RWPE2 (cell line): ENCODE measurements at regions not wholly inside any gene's neighbourhood (a gene's known extent, or its start where the extent isn't known, plus 50 kb on each side); places are given as distances from the start of the nearest gene placed in this dataset.

ENCODE experiments used
- ATAC-seq: fragments of 200-7000 bp; cut with Tn5 transposase; 3 replicates; pipeline ENCODE4 v1.9.1; 2021; ENCODE audit warnings: low read depth
- DNase-seq: peaks from one replicate; pipeline ENCODE4 v3.0.0-alpha.2; 2020; ENCODE audit warnings: low spot score
- H3K27ac ChIP-seq: fragments of 450-650 bp; 2 replicates; pipeline ENCODE4 v1.5.1; 2017; ENCODE audit warnings: mild to moderate bottlenecking; ENCODE audit not compliant: poor library complexity, severe bottlenecking
- H3K27me3 ChIP-seq: fragments of 250-450 bp; sonication (Bioruptor Pico); 2 replicates; pipeline ENCODE4 v1.5.1; 2021; ENCODE audit warnings: mild to moderate bottlenecking, moderate library complexity; ENCODE audit not compliant: insufficient read depth, poor library complexity, severe bottlenecking
- H3K36me3 ChIP-seq: fragments of 250-450 bp; sonication (Bioruptor Pico); 2 replicates; pipeline ENCODE4 v1.5.1; 2020; ENCODE audit warnings: low read depth, mild to moderate bottlenecking, moderate library complexity
- H3K4me1 ChIP-seq: fragments of 250-450 bp; sonication (Bioruptor Pico); 2 replicates; pipeline ENCODE4 v1.5.1; 2021; ENCODE audit warnings: mild to moderate bottlenecking, moderate library complexity; ENCODE audit not compliant: insufficient read depth, poor library complexity, severe bottlenecking
- H3K4me3 ChIP-seq: fragments of 250-450 bp; sonication (Bioruptor Pico); 2 replicates; pipeline ENCODE4 v1.5.1; 2021; ENCODE audit warnings: mild to moderate bottlenecking, moderate library complexity; ENCODE audit not compliant: severe bottlenecking
- H3K9me3 ChIP-seq: fragments of 250-450 bp; sonication (Bioruptor Pico); 2 replicates; pipeline ENCODE4 v1.5.1; 2021; ENCODE audit warnings: mild to moderate bottlenecking, moderate library complexity; ENCODE audit not compliant: severe bottlenecking
- CTCF ChIP-seq: fragments of 450-650 bp; IDR thresholded peaks from one replicate; pipeline ENCODE4 v1.5.1; 2017; ENCODE audit warnings: mild to moderate bottlenecking, moderate library complexity; ENCODE audit not compliant: poor library complexity, severe bottlenecking

- Histone ChIP-seq H3K27me3 (peaks cover 67% of the 10 kb centered on the region), H3K4me3 (no peak overlapping the region), H3K36me3 (no peaks in the 10 kb centered on the region), H3K9me3 (no peaks in the 10 kb centered on the region), H3K4me1 (no peaks in the 10 kb centered on the region), H3K27ac (no peak overlapping the region)
- TF ChIP-seq CTCF: no peak
- DNase-seq (no peak), ATAC-seq (no peak)
Measured at GRCh38 chr20:60340232-60340631, 382.0 kb downstream of the CDH26 start.

GRCh38 chr20:60341062-60341461, 382.8 kb downstream of the CDH26 start:
- H3K27me3 ChIP-seq: peaks cover 70% of the 10 kb centered on the region
- no peak for ATAC-seq
- no peak overlapping the region for H3K4me3 ChIP-seq
- no peaks in the 10 kb centered on the region for H3K9me3 ChIP-seq
- TF ChIP-seq CTCF: no peak
- H3K4me1 ChIP-seq: no peaks in the 10 kb centered on the region
- DNase-seq: no peak
- H3K36me3 ChIP-seq: no peaks in the 10 kb centered on the region
- no peak overlapping the region for H3K27ac ChIP-seq

GRCh38 chr20:60345106-60345505, 386.9 kb downstream of the CDH26 start:
- DNase-seq: no peak
- TF ChIP-seq CTCF: peak; percentile 17
- no peaks in the 10 kb centered on the region for H3K36me3 ChIP-seq
- ATAC-seq: no peak
- no peaks in the 10 kb centered on the region for H3K4me1 ChIP-seq
- no peak overlapping the region for H3K27ac ChIP-seq
- no peaks in the 10 kb centered on the region for H3K9me3 ChIP-seq
- peaks cover 45% of the 10 kb centered on the region for H3K27me3 ChIP-seq
- no peak overlapping the region for H3K4me3 ChIP-seq

GRCh38 chr20:60349418-60349817, 391.2 kb downstream of the CDH26 start:
- TF ChIP-seq CTCF: no peak
- no peaks in the 10 kb centered on the region for H3K4me1 ChIP-seq
- H3K36me3 ChIP-seq: no peaks in the 10 kb centered on the region
- no peak overlapping the region for H3K4me3 ChIP-seq
- no peaks in the 10 kb centered on the region for H3K9me3 ChIP-seq
- no peak overlapping the region for H3K27ac ChIP-seq
- peaks cover 41% of the 10 kb centered on the region for H3K27me3 ChIP-seq
- DNase-seq (no peak), ATAC-seq (no peak)

GRCh38 chr20:60352017-60352416, 393.8 kb downstream of the CDH26 start:
- DNase-seq (no peak), ATAC-seq (peak; percentile 47; the same call in 1 of the 3 replicates)
- Histone ChIP-seq H3K9me3 (no peaks in the 10 kb centered on the region), H3K4me3 (no peak overlapping the region), H3K27me3 (peaks cover 41% of the 10 kb centered on the region), H3K27ac (no peak overlapping the region), H3K4me1 (no peaks in the 10 kb centered on the region), H3K36me3 (no peaks in the 10 kb centered on the region)
- no peak for TF ChIP-seq CTCF
